HUES6 (cell line): ENCODE measurements at regions not wholly inside any gene's neighbourhood (a gene's known extent, or its start where the extent isn't known, plus 50 kb on each side); places are given as distances from the start of the nearest gene placed in this dataset.

ENCODE experiments used
- H3K27ac ChIP-seq: 2 replicates; pipeline ENCODE4 v1.7.0; 2013; ENCODE audit warnings: low read depth, mild to moderate bottlenecking, low read length, inconsistent platforms
- H3K27me3 ChIP-seq: 2 replicates; pipeline ENCODE4 v1.6.1; 2013; ENCODE audit warnings: low read length; ENCODE audit not compliant: control insufficient read depth, insufficient read depth
- H3K36me3 ChIP-seq: 2 replicates; pipeline ENCODE4 v1.6.1; 2013; ENCODE audit warnings: low read length; ENCODE audit not compliant: control insufficient read depth, insufficient read depth
- H3K4me1 ChIP-seq: 2 replicates; pipeline ENCODE4 v1.6.1; 2013; ENCODE audit warnings: low read length; ENCODE audit not compliant: control insufficient read depth, insufficient read depth
- H3K4me3 ChIP-seq: 2 replicates; pipeline ENCODE4 v1.5.1; 2013; ENCODE audit warnings: low read depth, low read length
- H3K9ac ChIP-seq: one replicate; pipeline ENCODE4 v1.6.1; 2013; ENCODE audit warnings: mild to moderate bottlenecking, low read length
- H3K9me3 ChIP-seq: 2 replicates; pipeline ENCODE4 v1.6.1; 2013; ENCODE audit warnings: low read depth, low read length; ENCODE audit not compliant: control insufficient read depth, insufficient read depth

- H3K9me3 ChIP-seq = 0 out of 2 replicates have a peak, but pooled peaks cover 2% of the 10 kb centered on the region
- no peak overlapping the region for H3K27ac ChIP-seq
- H3K9ac ChIP-seq = no peak overlapping the region
- no peaks in the 10 kb centered on the region for H3K36me3 ChIP-seq
- no peaks in the 10 kb centered on the region for H3K4me1 ChIP-seq
- no peak overlapping the region for H3K4me3 ChIP-seq
- no peaks in the 10 kb centered on the region for H3K27me3 ChIP-seq
Measured at GRCh38 chr22:48895831-48896765, 931.6 kb downstream of the BRD1 start.

GRCh38 chr22:48895336-48895735 is 932.3 kb downstream of the BRD1 start:
- Histone ChIP-seq H3K4me1 (no peaks in the 10 kb centered on the region), H3K9me3 (0 out of 2 replicates have a peak, but pooled peaks cover 2% of the 10 kb centered on the region), H3K36me3 (no peaks in the 10 kb centered on the region), H3K27me3 (no peaks in the 10 kb centered on the region), H3K9ac (no peak overlapping the region), H3K4me3 (no peak overlapping the region), H3K27ac (no peak overlapping the region)

- H3K27me3 ChIP-seq = no peaks in the 10 kb centered on the region
- H3K9me3 ChIP-seq = 0 out of 2 replicates have a peak, but pooled peaks cover 2% of the 10 kb centered on the region
- H3K36me3 ChIP-seq = no peaks in the 10 kb centered on the region
- H3K27ac ChIP-seq = no peak overlapping the region
- H3K9ac ChIP-seq = no peak overlapping the region
- no peaks in the 10 kb centered on the region for H3K4me1 ChIP-seq
- no peak overlapping the region for H3K4me3 ChIP-seq
Measured at GRCh38 chr22:48894804-48895250, 932.8 kb downstream of the BRD1 start.

GRCh38 chr22:48894064-48894671 is 933.5 kb downstream of the BRD1 start:
- H3K4me1 ChIP-seq = no peaks in the 10 kb centered on the region
- no peak overlapping the region for H3K4me3 ChIP-seq
- no peak overlapping the region for H3K27ac ChIP-seq
- 0 out of 2 replicates have a peak, but pooled peaks cover 2% of the 10 kb centered on the region for H3K9me3 ChIP-seq
- H3K36me3 ChIP-seq = no peaks in the 10 kb centered on the region
- H3K9ac ChIP-seq = no peak overlapping the region
- H3K27me3 ChIP-seq = no peaks in the 10 kb centered on the region

- H3K9ac ChIP-seq = no peak overlapping the region
- H3K27me3 ChIP-seq = no peaks in the 10 kb centered on the region
- no peaks in the 10 kb centered on the region for H3K4me1 ChIP-seq
- no peak overlapping the region for H3K27ac ChIP-seq
- no peak overlapping the region for H3K4me3 ChIP-seq
- H3K9me3 ChIP-seq = 0 out of 2 replicates have a peak, but pooled peaks cover 2% of the 10 kb centered on the region
- no peaks in the 10 kb centered on the region for H3K36me3 ChIP-seq
Measured at GRCh38 chr22:48893288-48894063, 934.2 kb downstream of the BRD1 start.

GRCh38 chr22:48892578-48893287 is 934.9 kb downstream of the BRD1 start:
- no peaks in the 10 kb centered on the region for H3K36me3 ChIP-seq
- H3K27me3 ChIP-seq = no peaks in the 10 kb centered on the region
- H3K27ac ChIP-seq = no peak overlapping the region
- no peak overlapping the region for H3K4me3 ChIP-seq
- H3K9ac ChIP-seq = no peak overlapping the region
- 0 out of 2 replicates have a peak, but pooled peaks cover 2% of the 10 kb centered on the region for H3K9me3 ChIP-seq
- no peaks in the 10 kb centered on the region for H3K4me1 ChIP-seq

- Histone ChIP-seq H3K27ac (no peak overlapping the region), H3K9ac (no peak overlapping the region), H3K4me1 (no peaks in the 10 kb centered on the region), H3K27me3 (no peaks in the 10 kb centered on the region), H3K9me3 (0 out of 2 replicates have a peak, but pooled peaks cover 2% of the 10 kb centered on the region), H3K4me3 (no peak overlapping the region), H3K36me3 (no peaks in the 10 kb centered on the region)
Measured at GRCh38 chr22:48891688-48892577, 935.7 kb downstream of the BRD1 start.

- Histone ChIP-seq H3K4me3 (no peak overlapping the region), H3K9me3 (0 out of 2 replicates have a peak, but pooled peaks cover 2% of the 10 kb centered on the region), H3K4me1 (no peaks in the 10 kb centered on the region)
Measured at GRCh38 chr22:48890693-48891554, 936.7 kb downstream of the BRD1 start.

More at GRCh38 chr22:48890693-48891554, 936.7 kb downstream of the BRD1 start:
- H3K36me3 ChIP-seq = no peaks in the 10 kb centered on the region
- no peak overlapping the region for H3K9ac ChIP-seq
- no peak overlapping the region for H3K27ac ChIP-seq
- no peaks in the 10 kb centered on the region for H3K27me3 ChIP-seq
